Neural progenitor cell (in vitro differentiated cells): ENCODE measurements at regions not wholly inside any gene's neighbourhood (a gene's known extent, or its start where the extent isn't known, plus 50 kb on each side); places are given as distances from the start of the nearest gene placed in this dataset.

Source experiments
- DNase-seq: peaks from one replicate; pipeline ENCODE4 v3.0.0-alpha.2; 2016; ENCODE audit warnings: low spot score
- H2AFZ ChIP-seq: fragments of 200-600 bp; sonication (generic); replicated peaks from 2 replicates; pipeline ENCODE4 v1.6.1; 2016; ENCODE audit warnings: antibody characterized with exemption
- H3F3A ChIP-seq: fragments of 200-600 bp; sonication (generic); 2 replicates; pipeline ENCODE4 v1.6.1; 2016; ENCODE audit warnings: antibody characterized with exemption, low read depth
- H3K27ac ChIP-seq: fragments of 200-600 bp; sonication (generic); 2 replicates; pipeline ENCODE4 v1.5.1; 2016; ENCODE audit warnings: mild to moderate bottlenecking
- H3K27me3 ChIP-seq: fragments of 200-600 bp; sonication (generic); 2 replicates; pipeline ENCODE4 v1.6.1; 2016; ENCODE audit warnings: mild to moderate bottlenecking, moderate library complexity
- H3K36me3 ChIP-seq: fragments of 200-600 bp; sonication (generic); 2 replicates; pipeline ENCODE4 v1.5.1; 2016
- H3K4me1 ChIP-seq: fragments of 200-600 bp; sonication (generic); 2 replicates; pipeline ENCODE4 v1.6.1; 2016; ENCODE audit warnings: mixed run types
- H3K4me2 ChIP-seq: fragments of 200-600 bp; sonication (generic); 2 replicates; pipeline ENCODE4 v1.6.1; 2016
- H3K4me3 ChIP-seq: fragments of 200-600 bp; sonication (generic); 2 replicates; pipeline ENCODE4 v1.5.1; 2016
- H3K79me2 ChIP-seq: fragments of 200-600 bp; sonication (generic); 2 replicates; pipeline ENCODE4 v1.6.1; 2016; ENCODE audit warnings: low read depth
- H3K9ac ChIP-seq: fragments of 200-600 bp; sonication (generic); 2 replicates; pipeline ENCODE4 v1.6.1; 2016
- H3K9me3 ChIP-seq: fragments of 200-600 bp; sonication (generic); 2 replicates; pipeline ENCODE4 v1.5.1; 2016; ENCODE audit warnings: low read depth
- H4K20me1 ChIP-seq: fragments of 200-600 bp; sonication (generic); 2 replicates; pipeline ENCODE4 v1.6.1; 2016; ENCODE audit warnings: low read depth
- H3K27ac Mint-ChIP-seq: 3 replicates; pipeline ENCODE4 v1.8.0; 2021; ENCODE audit warnings: mixed read lengths
- H3K27me3 Mint-ChIP-seq: 2 replicates; pipeline ENCODE4 v1.8.0; 2022; ENCODE audit warnings: low read depth, mild to moderate bottlenecking, inconsistent platforms, moderate library complexity, mixed read lengths; ENCODE audit not compliant: insufficient read depth
- H3K36me3 Mint-ChIP-seq: 3 replicates; pipeline ENCODE4 v1.8.0; 2021; ENCODE audit warnings: mixed read lengths
- H3K4me1 Mint-ChIP-seq: 3 replicates; pipeline ENCODE4 v1.8.0; 2021; ENCODE audit warnings: mixed read lengths
- H3K4me3 Mint-ChIP-seq: 3 replicates; pipeline ENCODE4 v1.8.0; 2021; ENCODE audit warnings: mild to moderate bottlenecking, moderate library complexity, mixed read lengths
- H3K9me3 Mint-ChIP-seq: 3 replicates; pipeline ENCODE4 v1.8.0; 2020; ENCODE audit warnings: mixed read lengths
- CTCF ChIP-seq: fragments of 200-600 bp; sonication (generic); IDR thresholded peaks from 2 replicates; pipeline ENCODE4 v1.5.1; 2017; ENCODE audit warnings: antibody characterized with exemption, mild to moderate bottlenecking
- EZH2 ChIP-seq: fragments of 200-600 bp; sonication (generic); IDR thresholded peaks from 2 replicates; pipeline ENCODE4 v1.6.1; 2017; ENCODE audit warnings: antibody characterized with exemption, mild to moderate bottlenecking, moderate library complexity
- EZH2phosphoT487 ChIP-seq: fragments of 200-600 bp; sonication (generic); IDR thresholded peaks from 2 replicates; pipeline ENCODE4 v1.6.1; 2017; ENCODE audit warnings: antibody characterized with exemption

DNA sequence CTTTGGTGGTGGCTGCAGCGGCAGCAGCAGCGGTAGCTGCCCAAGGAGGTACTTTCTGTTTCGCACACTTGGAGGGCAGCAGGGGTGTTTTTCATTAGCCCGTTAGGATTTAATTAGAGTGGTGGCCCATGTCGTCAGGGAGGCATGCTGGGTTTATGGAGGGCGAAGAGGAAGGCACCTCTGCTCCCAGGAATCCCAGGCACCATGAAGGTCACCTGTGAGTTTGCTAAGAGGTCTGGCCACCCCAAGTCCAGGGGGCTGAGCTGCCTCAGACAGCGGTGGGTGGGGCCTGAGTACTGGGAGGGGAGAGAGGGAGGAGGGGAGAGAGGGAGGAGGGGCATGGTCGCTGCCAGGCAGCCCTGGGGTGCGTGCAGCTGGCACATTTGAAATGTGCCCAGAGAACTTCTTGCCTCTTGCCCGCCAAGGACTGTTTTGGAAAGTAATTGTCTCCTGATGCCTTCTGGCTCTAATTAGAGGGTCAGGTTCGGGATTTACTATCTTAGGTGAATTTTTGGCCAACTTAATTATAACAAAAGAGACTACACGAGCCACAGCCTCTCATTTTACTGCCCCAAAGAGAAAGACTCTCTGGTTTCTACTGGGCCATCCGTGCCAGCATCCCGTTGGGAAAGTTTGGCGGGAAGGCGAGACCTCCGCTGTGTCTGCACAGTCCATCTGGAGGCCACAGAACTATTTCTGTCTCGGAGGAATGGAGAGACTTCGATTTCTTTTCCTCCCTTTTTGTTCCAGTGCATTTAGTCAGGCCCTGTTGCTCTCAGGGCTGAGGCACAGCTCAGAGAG, 62.0 kb downstream of the GLI2 start:
- H3K36me3 ChIP-seq, result no peaks in the 10 kb centered on the region
- peak overlapping the region; percentile 37 for H3K27ac ChIP-seq
- Mint-ChIP-seq H3K9me3 (no peaks in the 10 kb centered on the region), H3K4me1 (peaks cover 55% of the 10 kb centered on the region), H3K4me3 (no peak overlapping the region), H3K36me3 (peaks cover 19% of the 10 kb centered on the region), H3K27me3 (peaks cover 8% of the 10 kb centered on the region), H3K27ac (peak overlapping the region; percentile 86)
- H3K4me3 ChIP-seq, result no peak overlapping the region
- no peak overlapping the region for H3K9ac ChIP-seq
- TF ChIP-seq CTCF (no peak), EZH2 (no peak), EZH2phosphoT487 (no peak)
- peaks cover 95% of the 10 kb centered on the region for H4K20me1 ChIP-seq
- no peaks in the 10 kb centered on the region for H3K9me3 ChIP-seq
- H3K79me2 ChIP-seq, result peaks cover 72% of the 10 kb centered on the region
- H3K4me2 ChIP-seq, result peak overlapping the region; percentile 45
- peaks cover 32% of the 10 kb centered on the region for H3K4me1 ChIP-seq
- DNase-seq, result peak; percentile 48
- no peak overlapping the region for H2AFZ ChIP-seq
- H3F3A ChIP-seq, result peaks cover 23% of the 10 kb centered on the region
- no peaks in the 10 kb centered on the region for H3K27me3 ChIP-seq

DNA sequence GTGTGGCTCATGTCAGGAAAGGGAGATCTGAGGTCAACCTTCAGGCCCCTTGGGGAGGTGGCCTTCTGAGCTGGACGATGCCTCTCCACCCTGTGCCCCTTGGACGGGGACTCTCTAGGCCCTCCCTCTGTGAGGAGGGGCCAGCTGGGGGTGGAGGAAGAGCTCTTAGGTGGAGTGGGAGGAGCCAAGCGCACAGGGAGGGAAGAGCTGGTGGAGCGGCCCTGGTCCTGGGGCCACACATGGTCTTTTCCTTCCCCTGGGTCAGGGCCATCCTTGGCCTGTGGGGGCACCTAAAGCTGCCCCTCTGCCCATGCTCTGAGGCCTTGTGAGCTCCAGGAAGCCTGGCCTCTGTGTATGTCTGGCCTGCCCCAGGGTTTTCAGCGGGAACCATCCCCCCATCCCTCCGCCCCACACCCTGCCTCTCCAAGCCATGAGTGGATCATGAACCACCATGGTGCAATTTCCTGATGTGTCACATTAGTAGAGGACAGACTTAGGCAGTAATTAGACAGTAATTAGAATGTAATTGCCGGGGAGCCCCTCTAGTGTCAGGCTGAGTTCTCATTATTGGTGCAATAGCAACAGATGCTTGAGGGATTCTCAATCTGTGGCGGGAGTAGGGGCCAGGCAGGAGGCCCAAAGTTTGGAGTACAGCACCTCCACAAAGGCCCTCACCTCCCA, 63.0 kb downstream of the GLI2 start:
- H3F3A ChIP-seq, result peaks cover 23% of the 10 kb centered on the region
- no peaks in the 10 kb centered on the region for H3K9me3 Mint-ChIP-seq
- no peak overlapping the region for H3K27ac ChIP-seq
- H3K36me3 ChIP-seq, result no peaks in the 10 kb centered on the region
- no peak overlapping the region for H3K4me3 Mint-ChIP-seq
- H3K27me3 Mint-ChIP-seq, result peaks cover 8% of the 10 kb centered on the region
- TF ChIP-seq CTCF (no peak), EZH2 (no peak), EZH2phosphoT487 (no peak)
- peaks cover 95% of the 10 kb centered on the region for H4K20me1 ChIP-seq
- H3K4me1 ChIP-seq, result peaks cover 32% of the 10 kb centered on the region
- peaks cover 60% of the 10 kb centered on the region for H3K4me1 Mint-ChIP-seq
- peak overlapping the region; percentile 81 for H3K27ac Mint-ChIP-seq
- H3K4me2 ChIP-seq, result peak overlapping the region; percentile 45
- H2AFZ ChIP-seq, result no peak overlapping the region
- H3K79me2 ChIP-seq, result peaks cover 61% of the 10 kb centered on the region
- peaks cover 19% of the 10 kb centered on the region for H3K36me3 Mint-ChIP-seq
- no peak overlapping the region for H3K9ac ChIP-seq
- H3K27me3 ChIP-seq, result no peaks in the 10 kb centered on the region
- peak; percentile 49 for DNase-seq
- H3K4me3 ChIP-seq, result no peak overlapping the region
- no peaks in the 10 kb centered on the region for H3K9me3 ChIP-seq

- peaks cover 16% of the 10 kb centered on the region for H3K4me1 ChIP-seq
- Mint-ChIP-seq H3K4me3 (no peak overlapping the region), H3K9me3 (no peaks in the 10 kb centered on the region), H3K27me3 (no peaks in the 10 kb centered on the region), H3K36me3 (peaks cover 18% of the 10 kb centered on the region), H3K4me1 (peaks cover 40% of the 10 kb centered on the region), H3K27ac (peak overlapping the region; percentile 84)
- H3F3A ChIP-seq, result peaks cover 10% of the 10 kb centered on the region
- H3K27me3 ChIP-seq, result no peaks in the 10 kb centered on the region
- no peak overlapping the region for H2AFZ ChIP-seq
- H4K20me1 ChIP-seq, result peaks cover 95% of the 10 kb centered on the region
- peaks cover 28% of the 10 kb centered on the region for H3K79me2 ChIP-seq
- H3K9ac ChIP-seq, result no peak overlapping the region
- TF ChIP-seq EZH2phosphoT487 (no peak), CTCF (no peak), EZH2 (no peak)
- H3K4me2 ChIP-seq, result no peak overlapping the region
- no peak overlapping the region for H3K27ac ChIP-seq
- DNase-seq, result no peak
- H3K36me3 ChIP-seq, result no peaks in the 10 kb centered on the region
- H3K4me3 ChIP-seq, result no peak overlapping the region
- H3K9me3 ChIP-seq, result no peaks in the 10 kb centered on the region
Measured at GRCh38 chr2:120802158-120802557, 66.5 kb downstream of the GLI2 start.
